Esophagus muscularis mucosa (tissue), 4 donors: ENCODE measurements at regions not wholly inside any gene's neighbourhood (a gene's known extent, or its start where the extent isn't known, plus 50 kb on each side); places are given as distances from the start of the nearest gene placed in this dataset.
"Not testable (repeated sequence)": the region's sequence is repeated elsewhere in the genome, so short reads cannot be mapped to it uniquely, and the experiment has no call there.

Experiments used
- DNase-seq: peaks from one replicate; pipeline ENCODE4 v3.0.0-alpha.2; 2017; ENCODE audit errors: extremely low spot score
- H3K27ac ChIP-seq, 4 donors: fragments of 200-600 bp; sonication (generic); replicated peaks in 1 of 4; 1 replicate in 3 of 4; 2 replicates in 1 of 4; pipeline ENCODE4 v1.5.1; 2016 to 2019; ENCODE audit warnings: mild to moderate bottlenecking in 1 of 4
- H3K27me3 ChIP-seq, 4 donors: fragments of 200-600 bp; sonication (generic); one replicate each; pipeline versions ENCODE4 v1.5.1 to v1.6.0; 2016 to 2019
- H3K36me3 ChIP-seq, 4 donors: fragments of 200-600 bp; sonication (generic); one replicate each; pipeline ENCODE4 v1.5.1; 2016 to 2019
- H3K4me1 ChIP-seq, 4 donors: fragments of 200-600 bp; sonication (generic); one replicate each; pipeline ENCODE4 v1.5.1; 2016 to 2019
- H3K4me3 ChIP-seq, 4 donors: fragments of 200-600 bp; sonication (generic); 1 replicate in 2 of 4; 2 replicates in 2 of 4; pipeline ENCODE4 v1.5.1; 2016 to 2019; ENCODE audit warnings: mild to moderate bottlenecking in 4 of 4, moderate library complexity in 1 of 4
- H3K9me3 ChIP-seq, 4 donors: fragments of 200-600 bp; sonication (generic); 1 replicate in 3 of 4; 2 replicates in 1 of 4; pipeline ENCODE4 v1.5.1; 2016 to 2019
- CTCF ChIP-seq, 3 experiments: fragments of 200-600 bp in 2 of 3; fragments of 450-650 bp in 1 of 3; sonication (generic) in 2 of 3; IDR thresholded peaks; one replicate each; pipeline ENCODE4 v1.5.1; 2017 to 2019; ENCODE audit warnings: antibody characterized with exemption in 3 of 3, mild to moderate bottlenecking in 2 of 3, moderate library complexity in 1 of 3
- EP300 ChIP-seq: sonication (generic); formaldehyde crosslinking; IDR thresholded peaks from one replicate; pipeline ENCODE4 v1.6.1; 2017; ENCODE audit warnings: antibody characterized with exemption
- POLR2A ChIP-seq: fragments of 450-650 bp; IDR thresholded peaks from one replicate; pipeline ENCODE4 v1.6.1; 2017; ENCODE audit warnings: antibody characterized with exemption, moderate library complexity, mild to moderate bottlenecking, low read depth
- POLR2AphosphoS5 ChIP-seq, 2 donors: sonication (generic); formaldehyde crosslinking; IDR thresholded peaks; one replicate each; pipeline ENCODE4 v1.6.1; 2017; ENCODE audit warnings: antibody characterized with exemption in 2 of 2
- WGBS: methylation state at CpG from one replicate; pipeline ENCODE4 v1.1.5; 2018; 5-methylcytosine and 5-hydroxymethylcytosine counted together
- intact Hi-C: fragments of 100-400 bp; cut with DNase I; formaldehyde crosslinking; loops from one replicate; pipeline ENCODE4 v1.15.1; 2023

DNA sequence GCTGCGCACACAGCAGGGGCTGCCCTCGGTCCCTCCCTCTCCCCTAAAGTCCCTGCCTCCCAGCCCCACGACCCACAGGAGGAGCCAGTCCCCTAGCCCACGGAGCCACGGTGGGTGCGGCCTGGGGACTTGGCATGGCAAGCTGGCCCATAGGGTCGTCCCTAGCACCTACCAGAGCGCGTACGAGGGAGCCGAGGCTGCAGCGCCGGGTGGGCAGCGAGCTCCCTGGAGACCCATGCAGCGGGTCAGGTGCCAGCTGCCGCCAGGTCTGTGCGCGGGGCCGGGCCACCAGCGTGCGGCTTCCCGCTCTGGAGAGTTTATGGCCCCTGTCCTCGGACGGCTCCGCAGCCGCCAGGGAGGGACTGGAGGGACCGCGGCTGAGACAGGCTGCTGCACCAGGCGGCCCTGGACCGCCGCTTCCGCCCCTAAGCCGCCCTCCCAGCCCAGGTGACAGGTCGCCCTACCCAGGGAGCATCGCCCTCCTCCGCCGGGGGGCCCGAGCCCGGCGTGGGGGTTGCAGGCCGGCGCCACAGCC is 273.6 kb downstream of the CCDC74A start:
- WGBS = no CpG with 5 or more reads among the region's 42 CpGs
- Histone ChIP-seq H3K4me1 (peaks cover 10 to 19% (median 16%) of the 10 kb centered on the region in 4 donors), H3K27me3 (peaks cover 0 to 15% (median 0%) of the 10 kb centered on the region in 4 donors), H3K9me3 (no peaks in the 10 kb centered on the region), H3K27ac (no peak overlapping the region), H3K4me3 (peak overlapping the region; percentile 44 to 57 (median 50)), H3K36me3 (no peaks in the 10 kb centered on the region)
- DNase-seq = no peak
- TF ChIP-seq EP300 (no peak), CTCF (IDR thresholded peaks at IDR 0.05) (no peak), POLR2A (no peak), POLR2AphosphoS5 (IDR thresholded peaks at IDR 0.05) (no peak)
- intact Hi-C loops = loop anchor here (2.0 kb wide), 1 partner anchor 126 kb away; no protein-coding TSS in a partner anchor

- intact Hi-C loops = loop anchor here (2.0 kb wide), 1 partner anchor 127 kb away; no protein-coding TSS in a partner anchor
- TF ChIP-seq CTCF (IDR thresholded peaks at IDR 0.05) = peak; percentile 64 to 87 (median 73)
These were observed 274.2 kb downstream of the CCDC74A start for GRCh38 chr2:131801745-131802350.

GRCh38 chr2:131802351-131802836 is 274.7 kb downstream of the CCDC74A start:
- DNase-seq, intact Hi-C loops, H3K36me3 ChIP-seq, H3K9me3 ChIP-seq, H3K27ac ChIP-seq: not testable (repeated sequence)
- H3K27me3 ChIP-seq = peaks cover 0 to 15% (median 0%) of the 10 kb centered on the region in 4 donors
- WGBS = 7% methylated on average over 25 of the region's 34 CpGs
- H3K4me1 ChIP-seq = peaks cover 10 to 19% (median 16%) of the 10 kb centered on the region in 4 donors
- peak overlapping the region; percentile 44 to 57 (median 50) for H3K4me3 ChIP-seq

More at GRCh38 chr2:131801745-131802350, 274.2 kb downstream of the CCDC74A start:
- H3K4me3 ChIP-seq = peak overlapping the region; percentile 44 to 57 (median 50)
- DNase-seq, H3K36me3 ChIP-seq, H3K27ac ChIP-seq, H3K9me3 ChIP-seq: not testable (repeated sequence)
- H3K4me1 ChIP-seq = peaks cover 10 to 19% (median 16%) of the 10 kb centered on the region in 4 donors
- H3K27me3 ChIP-seq = peaks cover 0 to 15% (median 0%) of the 10 kb centered on the region in 4 donors
- WGBS = 8% methylated on average over 3 of the region's 41 CpGs

GRCh38 chr2:131803237-131803636 is 275.5 kb downstream of the CCDC74A start:
- H3K9me3 ChIP-seq, H3K36me3 ChIP-seq, H3K27ac ChIP-seq, H3K4me3 ChIP-seq, DNase-seq, intact Hi-C loops: not testable (repeated sequence)
- Histone ChIP-seq H3K4me1 (peaks cover 10 to 19% (median 16%) of the 10 kb centered on the region in 4 donors), H3K27me3 (peaks cover 0 to 19% (median 0%) of the 10 kb centered on the region in 4 donors)
- WGBS = 87% methylated on average over 5 of the region's 5 CpGs

DNA sequence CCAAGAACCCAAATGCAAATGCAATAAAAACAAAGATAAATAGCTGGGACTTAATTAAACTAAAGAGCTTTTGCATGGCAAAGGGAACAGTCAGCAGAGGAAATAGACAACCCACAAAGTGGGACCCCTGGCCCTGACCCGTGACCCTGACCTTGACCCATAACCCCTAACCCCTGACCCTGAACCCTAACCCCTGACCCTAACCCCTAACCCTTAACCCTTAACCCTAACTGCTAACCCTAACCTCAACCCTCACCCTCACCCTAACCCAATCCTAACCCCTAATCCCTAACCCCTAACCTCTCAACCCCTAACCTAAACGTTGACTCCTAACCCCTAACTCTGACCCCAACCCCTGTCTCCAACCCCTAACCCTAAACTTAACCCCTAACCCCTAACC is 284.9 kb downstream of the CCDC74A start:
- 67% methylated on average over 2 of the region's 2 CpGs for whole genome bisulfite sequencing
- H3K27me3 ChIP-seq, H3K4me1 ChIP-seq, H3K36me3 ChIP-seq, H3K4me3 ChIP-seq, H3K27ac ChIP-seq, DNase-seq, H3K9me3 ChIP-seq, intact Hi-C loops: not testable (repeated sequence)

- H3K4me1 ChIP-seq, H3K27ac ChIP-seq, H3K36me3 ChIP-seq, H3K27me3 ChIP-seq, DNase-seq, H3K4me3 ChIP-seq, intact Hi-C loops, H3K9me3 ChIP-seq: not testable (repeated sequence)
- 93% methylated on average over 11 of the region's 21 CpGs for WGBS
These were observed 285.7 kb downstream of the CCDC74A start for GRCh38 chr2:131813378-131813777.

DNA sequence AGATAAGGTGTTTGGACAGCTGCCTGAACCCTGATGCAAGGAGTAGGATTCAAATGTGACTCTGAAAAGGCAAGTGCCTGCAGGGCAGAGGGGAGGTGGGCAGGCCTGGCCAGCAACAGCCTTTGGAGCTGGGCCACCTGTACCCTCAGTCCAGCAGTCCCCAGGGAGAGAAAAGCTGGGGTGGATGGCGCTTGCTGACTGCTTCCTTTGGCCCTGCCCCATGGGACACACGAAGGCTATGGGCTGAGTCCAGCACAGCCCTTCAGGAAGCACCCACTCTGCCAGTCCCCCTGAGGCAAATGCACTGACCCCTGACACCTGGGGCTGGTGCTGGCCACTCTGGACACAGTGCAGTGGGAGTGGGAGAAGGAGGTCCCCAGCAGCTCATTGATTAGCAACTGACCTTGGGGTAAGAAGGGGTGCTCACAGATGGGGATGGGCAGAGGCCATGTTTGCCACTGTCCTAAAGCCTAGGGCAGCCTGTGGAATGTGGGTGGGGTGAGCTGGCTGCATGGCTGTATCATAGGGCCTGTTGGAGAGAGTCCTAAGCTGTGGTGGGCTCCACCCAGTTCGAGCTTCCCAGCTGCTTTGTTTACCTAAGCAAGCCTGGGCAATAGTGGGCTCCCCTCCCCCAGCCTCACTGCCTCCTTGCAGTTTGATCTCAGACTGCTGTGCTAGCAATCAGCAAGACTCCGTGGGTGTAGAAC is 290.7 kb downstream of the CCDC74A start:
- H3K27ac ChIP-seq, H3K27me3 ChIP-seq, intact Hi-C loops, H3K4me3 ChIP-seq, H3K4me1 ChIP-seq, H3K9me3 ChIP-seq, H3K36me3 ChIP-seq, DNase-seq: not testable (repeated sequence)
- WGBS = 70% methylated on average over 4 of the region's 4 CpGs

DNA sequence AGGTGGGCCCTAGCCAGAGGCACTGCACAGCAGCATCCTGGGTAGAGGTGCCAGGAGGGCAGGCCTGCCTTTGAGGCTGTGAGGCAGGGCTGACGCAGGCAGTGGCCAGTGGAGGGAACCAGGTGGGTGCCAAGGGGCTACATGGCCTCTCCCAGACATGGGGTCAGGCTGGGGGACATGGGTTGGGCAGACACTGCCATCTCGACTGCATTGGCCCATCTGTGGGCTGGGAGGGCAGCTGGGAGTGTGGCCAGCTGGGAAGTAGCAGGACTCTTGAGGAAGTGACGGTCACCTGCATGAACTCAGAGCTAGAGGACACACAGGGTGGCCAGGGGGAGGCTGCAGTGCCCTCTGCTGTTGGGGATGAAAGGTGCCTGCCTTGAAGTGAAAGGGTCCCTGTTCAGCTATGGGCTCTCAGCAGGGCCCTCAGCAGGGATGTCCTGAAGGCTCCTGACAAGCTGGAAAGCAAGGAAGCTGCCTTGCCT is 294.6 kb downstream of the CCDC74A start:
- H3K27me3 ChIP-seq, DNase-seq, intact Hi-C loops, H3K9me3 ChIP-seq, H3K36me3 ChIP-seq, H3K4me1 ChIP-seq, H3K4me3 ChIP-seq, H3K27ac ChIP-seq: not testable (repeated sequence)
- no CpG with 5 or more reads among the region's 3 CpGs for WGBS

- DNase-seq, intact Hi-C loops, H3K27me3 ChIP-seq, H3K36me3 ChIP-seq, H3K27ac ChIP-seq, H3K4me3 ChIP-seq, H3K4me1 ChIP-seq, H3K9me3 ChIP-seq: not testable (repeated sequence)
- WGBS = 80% methylated on average over 1 of the region's 2 CpGs
These were observed 295.4 kb downstream of the CCDC74A start for GRCh38 chr2:131823058-131823457.

DNA sequence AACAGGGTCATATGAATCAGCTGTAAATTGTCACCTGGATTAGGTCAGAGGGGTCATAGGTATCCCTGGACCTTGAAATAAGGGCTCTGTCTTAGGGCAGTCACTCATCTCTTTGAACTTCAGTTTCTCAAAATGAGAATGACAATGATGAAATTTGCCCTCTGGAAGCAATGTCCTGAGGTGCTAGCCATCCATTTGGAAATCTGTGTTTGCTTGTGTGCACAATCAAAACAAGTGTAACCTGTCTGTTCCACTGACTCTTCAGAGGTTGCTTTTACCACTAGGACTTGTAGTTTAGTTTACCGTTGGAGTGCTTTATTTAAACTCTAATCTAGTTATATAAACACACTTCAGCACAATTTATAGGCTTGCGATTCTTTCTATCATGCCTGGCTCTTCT is 297.3 kb downstream of the CCDC74A start:
- peaks cover 0 to 11% (median 0%) of the 10 kb centered on the region in 4 donors for H3K27me3 ChIP-seq
- H3K4me1 ChIP-seq, H3K27ac ChIP-seq, H3K36me3 ChIP-seq, H3K9me3 ChIP-seq, intact Hi-C loops, H3K4me3 ChIP-seq, DNase-seq: not testable (repeated sequence)
- 35% methylated on average over 2 of the region's 2 CpGs for WGBS
